DND-41 (cell line): ENCODE measurements at regions not wholly inside any gene's neighbourhood (a gene's known extent, or its start where the extent isn't known, plus 50 kb on each side); places are given as distances from the start of the nearest gene placed in this dataset.

ENCODE experiments used
- ATAC-seq: fragments of 200-7000 bp; cut with Tn5 transposase; 3 replicates; pipeline ENCODE4 v1.9.1; 2021; ENCODE audit warnings: low read depth; ENCODE audit not compliant: insufficient read depth
- DNase-seq: peaks from one replicate; pipeline ENCODE4 v3.0.0-alpha.2; 2020
- H2AFZ ChIP-seq: 2 replicates; pipeline ENCODE4 v1.6.0; 2012; ENCODE audit warnings: low read depth, low read length
- H3K27ac ChIP-seq: 2 replicates; pipeline ENCODE4 v1.5.1; 2012; ENCODE audit warnings: low read length, inconsistent platforms
- H3K27me3 ChIP-seq: fragments of 200-600 bp; sonication (generic); 2 replicates; pipeline ENCODE4 v1.6.0; 2012; ENCODE audit warnings: low read length, mild to moderate bottlenecking, inconsistent platforms; ENCODE audit not compliant: insufficient read depth, poor library complexity
- H3K36me3 ChIP-seq: 2 replicates; pipeline ENCODE4 v1.5.1; 2012; ENCODE audit warnings: low read length, inconsistent platforms; ENCODE audit not compliant: insufficient read depth
- H3K4me1 ChIP-seq: 2 replicates; pipeline ENCODE4 v1.5.1; 2012; ENCODE audit warnings: mild to moderate bottlenecking, low read length; ENCODE audit not compliant: insufficient read depth
- H3K4me2 ChIP-seq: 2 replicates; pipeline ENCODE4 v1.6.0; 2012; ENCODE audit warnings: mild to moderate bottlenecking, moderate library complexity, low read length, inconsistent platforms; ENCODE audit not compliant: insufficient read depth
- H3K4me3 ChIP-seq, 2 experiments: fragments of 200-600 bp in 1 of 2; shearing (Covaris generic) in 1 of 2; 2 replicates each; pipeline ENCODE4 v1.5.1; 2012 to 2016; ENCODE audit warnings: inconsistent platforms in 2 of 2, low read length in 2 of 2, mild to moderate bottlenecking in 2 of 2, low read depth in 1 of 2, moderate library complexity in 1 of 2
- H3K79me2 ChIP-seq: 2 replicates; pipeline ENCODE4 v1.6.0; 2012; ENCODE audit warnings: low read length, inconsistent platforms; ENCODE audit not compliant: insufficient read depth
- H3K9ac ChIP-seq: 2 replicates; pipeline ENCODE4 v1.6.0; 2012; ENCODE audit warnings: low read depth, mild to moderate bottlenecking, inconsistent platforms, low read length, moderate library complexity
- H3K9me3 ChIP-seq: 2 replicates; pipeline ENCODE4 v1.5.1; 2012; ENCODE audit warnings: low read length, moderate library complexity, mild to moderate bottlenecking, inconsistent platforms; ENCODE audit not compliant: insufficient read depth, severe bottlenecking
- H4K20me1 ChIP-seq: 2 replicates; pipeline ENCODE4 v1.6.0; 2012; ENCODE audit warnings: low read length; ENCODE audit not compliant: insufficient read depth
- CTCF ChIP-seq: IDR thresholded peaks from 2 replicates; pipeline ENCODE4 v1.5.1; 2012; ENCODE audit warnings: borderline replicate concordance, low read length, moderate library complexity, mild to moderate bottlenecking; ENCODE audit not compliant: poor library complexity, severe bottlenecking; ENCODE audit errors: extremely low read depth
- EZH2 ChIP-seq: IDR thresholded peaks from 3 replicates; pipeline ENCODE4 v1.6.1; 2012; ENCODE audit warnings: borderline replicate concordance, low read depth, mild to moderate bottlenecking, moderate library complexity, low read length, inconsistent platforms; ENCODE audit not compliant: severe bottlenecking

DNA sequence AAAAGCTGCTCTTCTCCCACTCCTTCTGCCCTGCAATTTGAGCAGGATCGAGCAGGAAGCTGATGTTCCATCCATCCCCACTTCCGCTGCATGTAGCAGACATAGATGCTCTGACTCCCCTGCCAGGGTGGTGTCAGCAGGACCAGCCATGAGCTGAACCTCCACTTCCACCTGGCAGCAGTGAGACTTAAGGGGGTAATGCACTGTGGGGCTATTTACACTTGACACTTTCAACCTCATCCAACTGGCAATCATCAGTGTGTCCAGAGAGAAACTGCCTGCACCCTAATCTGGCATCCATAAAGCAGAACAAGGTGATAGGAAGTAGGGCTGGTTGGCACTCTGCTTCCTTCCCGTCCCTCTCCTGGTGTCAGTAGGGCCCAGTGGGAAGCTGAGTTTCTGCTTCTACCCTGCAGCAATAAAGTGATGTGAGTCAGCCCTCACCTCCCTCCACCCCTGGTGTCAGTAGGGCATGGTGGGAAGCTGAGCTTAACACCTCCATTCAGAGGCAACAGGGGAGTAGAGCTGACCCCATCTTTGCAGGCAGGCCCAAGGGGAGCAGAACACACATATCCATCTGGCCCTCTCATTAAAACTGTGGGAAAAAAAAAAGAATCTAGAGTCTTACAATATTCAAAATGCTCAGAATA is 272.3 kb downstream of the PTPRU start:
- H4K20me1 ChIP-seq: no peaks in the 10 kb centered on the region; the same call in 1 of the 2 replicates
- H3K27ac ChIP-seq: no peak overlapping the region
- no peak overlapping the region for H3K4me2 ChIP-seq
- no peaks in the 10 kb centered on the region for H3K36me3 ChIP-seq
- ATAC-seq (no peak), DNase-seq (no peak)
- peaks cover 5% of the 10 kb centered on the region for H3K27me3 ChIP-seq
- no peak for TF ChIP-seq CTCF
- TF ChIP-seq EZH2: no peak
- H3K9me3 ChIP-seq: no peaks in the 10 kb centered on the region
- H3K79me2 ChIP-seq: no peaks in the 10 kb centered on the region
- no peak overlapping the region for H2AFZ ChIP-seq
- no peak overlapping the region for H3K9ac ChIP-seq
- H3K4me1 ChIP-seq: no peaks in the 10 kb centered on the region
- H3K4me3 ChIP-seq: no peak overlapping the region

GRCh38 chr1:29506678-29507225 is 270.4 kb downstream of the PTPRU start:
- Histone ChIP-seq H3K4me3 (no peak overlapping the region), H3K79me2 (no peaks in the 10 kb centered on the region), H3K9me3 (no peaks in the 10 kb centered on the region), H3K27ac (no peak overlapping the region), H3K27me3 (peaks cover 3% of the 10 kb centered on the region), H3K4me1 (no peaks in the 10 kb centered on the region), H4K20me1 (no peaks in the 10 kb centered on the region; the same call in 1 of the 2 replicates), H3K9ac (no peak overlapping the region), H3K4me2 (no peak overlapping the region), H2AFZ (no peak overlapping the region), H3K36me3 (no peaks in the 10 kb centered on the region)
- DNase-seq (no peak), ATAC-seq (no peak)
- no peak for TF ChIP-seq EZH2
- no peak for TF ChIP-seq CTCF

DNA sequence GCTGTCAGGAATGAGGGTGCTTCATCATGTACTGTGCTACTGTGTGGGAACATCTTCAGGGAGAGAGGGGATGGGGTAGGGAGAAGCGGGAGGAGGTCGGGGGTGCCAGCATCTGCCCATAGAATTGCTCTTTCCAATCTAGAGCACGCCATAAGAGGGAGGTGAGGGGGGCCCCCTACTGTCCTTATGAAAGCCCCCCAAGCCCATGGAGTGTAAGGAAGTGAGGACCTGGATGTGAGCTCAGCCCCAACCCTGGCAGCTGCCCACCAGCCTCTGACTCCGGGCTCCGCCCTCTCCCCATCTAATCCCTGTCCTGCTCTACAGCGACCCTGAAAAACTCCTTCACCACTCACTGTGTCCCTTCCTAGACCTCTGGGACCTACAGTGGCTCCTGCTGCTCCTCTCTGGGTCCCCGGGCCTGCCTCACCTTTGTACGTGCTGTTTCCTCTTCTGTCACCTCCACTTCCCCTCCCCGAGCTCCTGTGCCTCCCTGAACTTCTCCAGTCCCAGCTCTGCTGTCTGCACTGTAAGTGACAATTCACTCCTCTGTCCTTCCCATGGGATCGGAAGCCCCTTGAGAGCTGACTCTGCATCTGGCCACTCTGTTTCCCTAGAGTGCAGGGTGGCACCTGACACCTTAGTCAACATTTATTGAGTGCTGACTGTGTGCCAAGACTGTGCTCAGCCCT is 269.4 kb downstream of the PTPRU start:
- H2AFZ ChIP-seq: no peak overlapping the region
- no peaks in the 10 kb centered on the region for H3K9me3 ChIP-seq
- no peak overlapping the region for H3K4me3 ChIP-seq
- H3K9ac ChIP-seq: no peak overlapping the region
- DNase-seq (no peak), ATAC-seq (no peak)
- H3K4me1 ChIP-seq: no peaks in the 10 kb centered on the region
- H3K4me2 ChIP-seq: no peak overlapping the region
- H4K20me1 ChIP-seq: no peaks in the 10 kb centered on the region; the same call in 1 of the 2 replicates
- TF ChIP-seq EZH2 (no peak), CTCF (no peak)
- H3K27ac ChIP-seq: no peak overlapping the region
- H3K79me2 ChIP-seq: no peaks in the 10 kb centered on the region
- H3K36me3 ChIP-seq: no peaks in the 10 kb centered on the region
- peaks cover 3% of the 10 kb centered on the region for H3K27me3 ChIP-seq
